ENCODE measurements at regions not wholly inside any gene's neighbourhood (a gene's known extent, or its start where the extent isn't known, plus 50 kb on each side); places are given as distances from the start of the nearest gene placed in this dataset.

DNA sequence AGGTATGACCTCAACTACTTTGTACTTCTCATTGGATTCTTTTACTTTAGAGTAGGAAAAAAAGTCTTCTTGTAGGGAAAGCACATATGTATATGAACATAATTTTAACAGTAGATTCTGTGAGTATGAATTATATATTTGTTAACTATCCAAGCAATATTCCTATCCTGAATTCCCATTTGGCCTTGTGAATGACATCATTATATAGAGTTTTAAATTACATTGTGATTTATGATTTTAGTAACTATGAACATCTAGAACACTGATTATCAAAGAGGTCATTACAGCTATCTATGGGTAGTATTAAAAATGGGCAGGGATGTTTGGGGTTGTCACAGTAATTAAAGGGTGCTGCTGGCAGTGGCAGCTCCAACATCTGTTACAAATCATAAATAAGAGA, 163.9 kb upstream of the TFAP2D start:
- TF ChIP-seq TAF1 (IDR thresholded peaks at IDR 0.05; ENCODE audit: borderline replicate concordance, low read depth, low read length) = no peak
- TF ChIP-seq POLR2A (IDR thresholded peaks at IDR 0.05; ENCODE audit: low read depth, low read length) = no peak

All from GM12892 (cell line).